ENCODE measurements at regions not wholly inside any gene's neighbourhood (a gene's known extent, or its start where the extent isn't known, plus 50 kb on each side); places are given as distances from the start of the nearest gene placed in this dataset.

DNA sequence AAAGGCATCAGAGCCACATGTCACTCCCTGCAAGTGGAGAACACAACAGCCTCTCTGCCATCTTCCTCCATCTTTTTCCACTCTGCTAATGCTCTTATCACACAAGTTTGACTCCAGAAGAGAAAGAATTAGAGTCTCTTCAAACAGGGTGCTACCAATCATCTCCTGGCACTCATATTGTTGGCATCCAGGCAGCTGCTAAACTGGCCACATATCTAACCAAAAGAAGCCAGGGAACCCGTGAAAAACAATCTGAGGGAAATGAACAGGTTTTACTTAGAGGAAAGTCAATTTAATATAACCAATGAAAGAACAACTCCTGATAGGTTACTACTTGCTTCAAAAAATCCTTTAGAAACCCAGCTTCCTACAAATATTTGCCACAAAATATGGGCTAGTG, 117.2 kb downstream of the SLC25A46 start:
- TF ChIP-seq, protein P1, sequence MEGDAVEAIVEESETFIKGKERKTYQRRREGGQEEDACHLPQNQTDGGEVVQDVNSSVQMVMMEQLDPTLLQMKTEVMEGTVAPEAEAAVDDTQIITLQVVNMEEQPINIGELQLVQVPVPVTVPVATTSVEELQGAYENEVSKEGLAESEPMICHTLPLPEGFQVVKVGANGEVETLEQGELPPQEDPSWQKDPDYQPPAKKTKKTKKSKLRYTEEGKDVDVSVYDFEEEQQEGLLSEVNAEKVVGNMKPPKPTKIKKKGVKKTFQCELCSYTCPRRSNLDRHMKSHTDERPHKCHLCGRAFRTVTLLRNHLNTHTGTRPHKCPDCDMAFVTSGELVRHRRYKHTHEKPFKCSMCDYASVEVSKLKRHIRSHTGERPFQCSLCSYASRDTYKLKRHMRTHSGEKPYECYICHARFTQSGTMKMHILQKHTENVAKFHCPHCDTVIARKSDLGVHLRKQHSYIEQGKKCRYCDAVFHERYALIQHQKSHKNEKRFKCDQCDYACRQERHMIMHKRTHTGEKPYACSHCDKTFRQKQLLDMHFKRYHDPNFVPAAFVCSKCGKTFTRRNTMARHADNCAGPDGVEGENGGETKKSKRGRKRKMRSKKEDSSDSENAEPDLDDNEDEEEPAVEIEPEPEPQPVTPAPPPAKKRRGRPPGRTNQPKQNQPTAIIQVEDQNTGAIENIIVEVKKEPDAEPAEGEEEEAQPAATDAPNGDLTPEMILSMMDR (IDR thresholded peaks at IDR 0.05): no peak
- TF ChIP-seq POLR2A (IDR thresholded peaks at IDR 0.05): no peak
